DMS53 treated with DMSO at 0.1 percent for 48 hours (cell line): ENCODE measurements at regions not wholly inside any gene's neighbourhood (a gene's known extent, or its start where the extent isn't known, plus 50 kb on each side); places are given as distances from the start of the nearest gene placed in this dataset.

ENCODE experiments used
- DNase-seq: peaks from one replicate; lab custom pipeline; 2025; ENCODE audit not compliant: unreplicated experiment; lab: John Stamatoyannopoulos, UW

DNA sequence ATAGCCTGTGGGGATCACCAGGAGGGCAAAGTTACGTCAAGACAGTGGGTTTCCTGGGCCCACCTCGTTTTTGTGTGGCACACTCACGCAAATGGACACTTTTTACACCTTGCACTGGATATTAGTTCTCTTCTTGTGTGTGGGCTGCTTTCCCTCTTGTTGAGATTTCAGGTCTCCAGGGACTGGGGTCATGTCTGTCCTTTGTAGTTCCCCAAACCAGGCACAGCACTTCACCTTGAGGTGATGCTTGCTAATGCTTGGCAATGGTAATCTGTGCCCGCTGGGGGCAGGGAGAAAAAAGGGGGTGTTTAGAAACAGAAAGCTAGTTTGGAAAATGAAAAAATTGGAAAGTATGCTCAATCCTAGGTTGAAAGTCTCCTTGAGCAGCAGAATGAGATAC, 195.3 kb downstream of the PTEN start:
- no peak for DNase-seq

DNA sequence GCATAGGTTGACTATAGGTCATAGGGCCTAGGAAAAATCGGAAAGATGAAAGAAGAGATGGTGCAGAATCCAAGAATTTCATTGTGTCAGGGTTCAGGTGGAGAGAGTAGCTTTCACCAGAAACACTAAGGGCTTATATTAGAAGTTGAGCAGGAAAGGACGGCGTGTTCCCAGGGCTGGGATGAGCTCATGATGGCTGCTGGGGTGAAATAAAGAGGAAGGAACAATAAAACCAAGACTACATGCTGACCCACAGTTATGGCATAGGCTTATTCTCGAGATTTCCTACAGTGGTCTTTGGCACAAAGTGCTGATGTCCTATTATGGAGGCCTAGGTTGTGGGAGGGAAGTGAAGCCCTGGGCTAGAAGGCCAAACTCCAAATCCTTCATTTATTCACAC, 195.8 kb downstream of the PTEN start:
- no peak for DNase-seq

DNA sequence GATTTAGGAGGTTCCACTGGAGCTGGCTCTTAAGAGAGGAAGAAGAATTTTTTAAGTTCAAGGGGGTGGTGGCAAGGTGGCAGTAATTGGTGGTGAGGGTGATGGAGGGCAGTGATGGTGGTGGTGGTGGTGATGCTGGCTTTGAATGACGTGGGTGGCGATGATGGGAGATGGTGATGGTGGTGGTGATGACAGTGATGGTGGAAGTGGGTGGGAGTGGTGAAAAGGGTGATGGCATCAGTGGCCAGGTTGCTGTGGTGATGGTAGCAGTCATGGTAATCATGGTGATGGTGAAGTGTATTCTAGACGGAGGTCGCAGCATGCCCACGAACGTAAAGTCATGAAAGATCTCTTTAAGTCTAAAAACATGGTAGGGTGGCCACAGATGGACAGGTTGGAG, 197.3 kb downstream of the PTEN start:
- no peak for DNase-seq

DNA sequence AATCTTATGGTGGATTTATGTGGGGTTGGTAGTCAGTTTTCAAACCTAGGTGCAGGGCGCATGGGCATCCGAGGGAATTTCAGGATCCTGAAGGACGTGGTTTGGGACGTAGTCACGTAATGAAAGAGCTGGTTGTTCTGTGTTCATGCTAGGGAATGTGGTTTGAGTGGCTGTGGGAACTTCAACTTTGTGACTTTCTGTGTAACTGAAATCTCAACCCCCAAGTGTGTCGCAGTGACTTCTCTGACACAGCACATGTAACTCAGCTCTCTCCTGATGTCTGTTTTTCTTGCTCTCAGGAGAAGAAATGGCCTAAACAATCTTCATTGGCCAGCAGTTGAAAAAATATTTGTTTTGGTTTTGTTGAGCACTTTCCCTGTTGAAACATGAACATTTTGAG, 199.0 kb downstream of the PTEN start:
- DNase-seq: no peak

DNA sequence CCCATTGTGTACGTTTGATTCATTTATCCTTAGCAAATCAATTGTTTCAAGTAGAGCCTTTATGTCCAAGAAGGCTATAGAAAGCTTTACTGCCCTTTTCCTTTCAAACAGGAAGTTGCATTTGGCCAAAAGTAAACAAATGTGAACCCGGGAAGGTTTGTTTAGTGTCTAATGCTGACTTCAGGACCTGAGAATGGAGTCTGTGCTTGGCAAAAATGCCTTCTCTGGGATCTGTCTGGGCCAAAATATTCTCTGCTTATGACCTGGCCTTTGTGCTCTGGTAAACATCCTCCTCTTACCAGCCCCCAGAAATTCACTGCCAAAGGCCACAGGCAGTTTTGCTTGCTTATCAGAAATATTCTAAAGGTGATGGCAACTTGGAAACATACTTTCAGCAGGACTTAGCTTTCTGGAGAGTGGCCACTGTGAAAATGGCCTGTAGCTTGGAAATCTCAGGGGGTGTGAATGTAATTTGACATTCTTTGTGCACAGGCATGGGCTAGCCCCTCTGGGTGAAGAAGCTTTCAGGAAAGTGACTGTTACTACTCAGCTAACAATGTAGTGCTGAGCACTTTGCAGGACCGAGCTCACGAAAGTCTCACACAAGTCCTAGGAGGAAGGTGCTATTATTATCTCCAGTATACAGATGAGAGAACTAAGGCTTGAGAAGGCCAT, 199.5 kb downstream of the PTEN start:
- DNase-seq: peak; percentile 35

DNA sequence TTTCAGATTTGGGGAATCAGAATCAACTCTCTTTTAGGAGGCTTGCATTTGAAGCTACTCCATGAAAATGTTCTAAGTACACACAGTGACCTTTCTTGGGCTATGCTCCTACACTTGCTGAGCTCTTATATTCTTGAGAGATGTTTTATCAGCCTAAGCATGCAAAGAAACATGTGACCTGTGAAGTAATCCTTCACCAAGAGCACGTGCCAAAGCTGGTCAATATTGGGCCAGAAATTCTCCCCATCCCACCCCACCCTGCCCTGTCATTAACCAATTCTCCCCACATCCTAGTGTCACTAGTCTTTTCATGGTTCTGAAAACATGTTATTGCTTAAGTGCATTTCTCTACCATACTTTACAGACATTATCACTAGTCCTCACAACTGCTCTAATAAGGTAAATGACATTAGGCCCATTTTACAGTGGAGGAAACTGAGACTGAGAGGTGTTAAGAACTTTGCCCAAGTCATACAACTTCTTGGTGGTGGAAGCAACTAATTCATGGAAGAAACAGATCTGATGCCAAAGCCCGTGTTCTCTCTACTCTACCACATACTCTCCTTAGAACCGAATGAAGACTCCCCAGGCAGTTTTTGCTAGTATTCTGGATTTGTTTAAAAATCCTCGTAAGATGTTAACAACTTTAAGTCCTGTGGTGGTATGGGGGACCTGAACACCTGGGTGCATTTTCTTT, 200.6 kb downstream of the PTEN start:
- DNase-seq: no peak

DNA sequence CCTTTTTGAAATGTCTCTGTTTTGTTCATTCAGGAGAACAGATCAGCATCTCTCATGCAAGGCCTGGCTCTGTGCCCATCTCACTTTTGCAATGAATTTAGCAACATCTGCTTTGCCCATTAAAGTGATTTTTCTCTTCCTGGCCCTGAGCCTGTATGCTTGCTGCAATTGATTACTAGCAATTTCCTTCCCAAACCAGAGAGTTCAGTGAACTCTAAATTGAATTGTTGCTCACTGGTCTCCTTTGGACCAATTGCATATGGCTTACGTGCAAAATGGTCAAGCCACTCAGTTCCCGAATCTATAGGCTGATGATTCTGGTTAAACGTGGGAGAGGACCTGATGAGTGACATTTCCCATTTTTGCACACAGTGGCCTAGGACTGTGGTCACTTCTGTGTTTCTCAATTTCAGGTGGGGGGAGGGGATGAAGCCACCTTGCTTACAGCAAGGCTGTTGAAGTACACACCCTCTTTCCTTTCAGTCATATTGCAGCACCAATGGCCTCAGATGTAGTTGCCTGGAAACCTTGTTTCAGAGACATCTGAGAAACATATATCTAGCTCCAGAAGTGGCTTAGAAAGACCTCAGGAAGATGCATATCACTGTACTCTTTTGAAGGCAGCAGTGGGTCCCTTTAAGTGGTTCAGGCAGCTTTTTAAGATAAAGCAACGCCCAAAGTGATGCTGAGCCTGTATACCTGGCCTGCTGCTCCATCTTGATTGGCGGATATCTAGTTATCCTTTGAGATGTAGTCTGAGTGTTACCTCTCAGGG, 201.4 kb downstream of the PTEN start:
- DNase-seq: no peak

DNA sequence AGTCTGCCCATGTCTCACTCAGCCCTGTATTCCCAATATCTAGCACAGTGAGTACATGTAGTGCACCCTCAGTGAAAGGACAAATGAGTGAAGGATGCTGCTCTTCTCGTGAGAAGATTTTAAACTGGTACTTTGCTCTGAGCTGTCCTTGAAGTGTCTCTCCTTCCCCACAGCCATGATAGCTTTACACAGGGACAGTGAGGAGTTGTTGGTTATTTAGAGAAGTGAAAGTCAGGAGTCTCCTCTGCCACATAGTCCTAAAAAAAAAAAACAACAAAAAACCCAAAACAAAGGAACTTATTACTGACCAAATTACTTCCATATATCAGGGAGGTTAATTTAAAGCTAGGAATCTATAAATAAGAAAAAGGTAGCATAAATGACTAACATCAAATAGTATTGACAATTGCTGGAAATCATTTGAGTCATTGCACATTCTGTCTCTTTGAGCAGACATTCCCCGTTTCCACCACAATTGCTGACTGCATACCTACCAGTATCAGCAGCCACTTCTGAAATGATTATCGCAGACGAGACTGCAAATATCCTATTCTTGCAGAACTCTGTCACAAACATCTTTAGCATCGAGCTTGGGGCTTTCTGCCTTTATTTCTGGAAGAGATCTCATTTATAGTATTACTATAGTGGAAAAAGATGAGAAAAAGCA, 202.1 kb downstream of the PTEN start:
- no peak for DNase-seq

DNA sequence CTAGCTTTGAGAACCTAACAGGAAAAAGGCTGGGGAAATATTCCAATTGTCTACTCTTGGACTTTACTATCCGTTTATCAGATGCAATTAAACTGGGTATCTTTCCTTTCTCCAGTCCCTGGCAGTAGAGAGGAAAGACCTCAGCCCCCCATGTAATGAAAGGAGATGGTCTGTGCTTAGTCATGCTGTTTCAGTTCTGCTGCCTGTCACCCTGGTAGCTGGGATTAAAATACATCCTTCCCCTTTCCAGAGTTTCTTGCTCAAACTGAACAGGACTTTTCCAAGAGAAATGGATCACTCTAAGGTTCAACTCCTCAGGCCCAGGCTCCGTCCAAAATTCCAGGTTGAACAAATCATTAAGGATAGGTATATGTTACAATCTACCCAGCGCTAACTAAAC, 202.9 kb downstream of the PTEN start:
- DNase-seq: no peak

DNA sequence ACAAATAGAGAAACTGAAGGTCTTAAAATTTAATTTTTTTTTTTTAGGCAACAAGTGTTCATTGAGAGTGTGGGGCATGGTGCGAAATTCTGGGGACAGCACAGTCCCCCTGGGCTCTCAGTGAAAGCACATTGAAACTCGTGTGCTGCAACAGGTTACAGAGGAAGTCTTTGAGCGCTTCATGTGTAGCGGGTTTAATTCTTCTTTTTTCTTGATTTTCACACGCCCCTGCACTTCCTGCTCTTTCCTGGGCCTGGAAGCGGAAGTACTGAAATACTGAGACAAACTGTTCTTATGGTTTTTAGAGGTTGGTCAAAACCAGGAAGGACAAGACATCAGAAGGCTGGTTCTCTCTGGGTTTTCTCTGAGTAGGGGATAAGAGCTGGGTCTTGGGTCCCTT, 203.5 kb downstream of the PTEN start:
- DNase-seq: no peak

DNA sequence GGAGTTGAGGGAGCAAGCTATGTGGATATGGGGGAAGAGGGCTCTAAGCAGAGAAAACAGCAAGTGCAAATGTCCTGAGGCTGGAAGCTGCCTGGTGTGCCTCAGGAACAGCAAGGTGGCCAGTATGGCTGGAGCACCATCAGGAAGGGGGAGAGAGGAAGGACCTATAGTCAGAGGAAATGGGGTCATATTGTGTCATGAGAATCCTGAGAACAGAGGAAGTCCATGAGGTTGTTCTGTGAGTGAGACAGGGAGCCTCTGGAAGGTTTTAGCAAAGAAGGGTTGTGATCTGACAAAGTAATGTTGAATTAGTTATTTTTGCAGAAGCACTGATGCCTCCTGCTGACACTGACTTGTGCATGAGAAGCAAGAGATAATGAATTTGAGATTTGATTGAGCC, 204.3 kb downstream of the PTEN start:
- DNase-seq: no peak

DNA sequence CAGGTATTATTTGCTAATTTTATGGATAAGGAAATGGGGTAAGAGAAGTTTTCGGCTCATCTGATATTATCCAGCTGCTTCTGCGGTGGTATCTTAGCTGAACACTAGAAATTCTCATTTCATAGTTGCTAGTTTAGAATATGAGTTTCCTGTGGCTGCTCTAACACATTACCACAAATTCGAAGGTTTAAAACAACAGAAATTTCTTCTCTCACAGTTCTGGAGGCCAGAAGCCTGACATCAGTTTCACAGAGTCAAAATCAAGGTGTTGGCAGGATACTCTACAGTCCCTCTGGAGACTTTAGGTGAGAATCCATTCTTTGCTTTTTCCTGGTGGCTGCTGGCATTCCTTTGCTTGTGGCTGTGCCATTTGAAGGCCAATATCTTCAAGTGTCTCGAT, 205.9 kb downstream of the PTEN start:
- no peak for DNase-seq

DNA sequence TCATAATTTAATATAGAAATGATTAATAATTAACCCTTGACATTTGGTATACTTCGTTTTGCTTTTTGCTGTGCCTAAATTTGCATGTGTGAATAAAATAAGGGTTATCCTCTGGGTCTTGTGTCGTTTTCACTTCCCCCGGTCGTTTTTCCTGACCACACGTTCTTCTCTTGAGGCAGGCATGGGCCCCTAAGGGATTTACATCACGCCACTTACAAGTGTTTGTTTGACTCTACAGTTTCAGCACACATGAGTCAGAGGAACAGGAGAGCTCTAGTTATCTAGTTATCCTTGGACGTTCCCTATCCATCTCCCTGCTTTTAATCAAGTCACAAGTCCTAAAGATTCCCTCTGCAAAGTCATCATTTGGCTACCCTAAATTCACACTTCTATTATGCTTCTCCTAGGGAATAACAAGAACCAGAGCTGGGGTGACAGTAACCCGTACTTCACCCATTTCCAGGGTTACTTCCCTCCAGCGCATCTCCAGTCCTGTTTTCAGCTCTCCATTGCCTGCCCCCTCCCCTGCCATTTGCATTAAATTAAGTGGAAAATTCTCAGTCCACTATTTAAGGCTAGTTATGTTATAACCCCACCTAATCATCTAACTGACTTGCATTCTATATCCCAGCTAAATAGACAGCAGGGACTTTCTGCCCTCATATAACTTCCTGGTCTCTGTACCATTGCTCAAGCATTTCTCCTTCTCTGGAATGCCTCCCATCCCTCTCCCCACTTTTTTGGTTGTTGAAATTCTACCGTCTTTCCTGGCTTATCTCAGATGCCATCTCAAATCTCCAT, 206.9 kb downstream of the PTEN start:
- DNase-seq: peak; percentile 89

DNA sequence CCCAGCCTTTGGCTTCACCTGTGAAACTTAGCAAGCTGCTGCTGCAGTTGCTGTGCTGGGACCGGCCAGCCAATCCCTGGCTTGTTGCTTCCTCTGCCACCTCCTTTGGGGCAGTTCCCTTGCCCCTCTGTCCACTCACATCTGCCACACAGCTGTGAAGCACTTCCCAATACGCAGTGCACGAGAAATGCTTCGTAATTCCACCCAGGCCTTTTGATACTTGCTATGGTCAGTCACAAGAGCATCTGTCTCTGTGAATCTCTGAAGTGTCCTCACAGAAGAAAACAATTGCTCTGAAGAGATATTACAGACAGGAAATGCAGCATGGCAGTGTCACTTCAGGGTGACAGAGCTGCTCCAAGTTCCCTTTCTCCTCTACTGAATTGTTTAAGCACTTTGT, 208.5 kb downstream of the PTEN start:
- peak; percentile 26 for DNase-seq

DNA sequence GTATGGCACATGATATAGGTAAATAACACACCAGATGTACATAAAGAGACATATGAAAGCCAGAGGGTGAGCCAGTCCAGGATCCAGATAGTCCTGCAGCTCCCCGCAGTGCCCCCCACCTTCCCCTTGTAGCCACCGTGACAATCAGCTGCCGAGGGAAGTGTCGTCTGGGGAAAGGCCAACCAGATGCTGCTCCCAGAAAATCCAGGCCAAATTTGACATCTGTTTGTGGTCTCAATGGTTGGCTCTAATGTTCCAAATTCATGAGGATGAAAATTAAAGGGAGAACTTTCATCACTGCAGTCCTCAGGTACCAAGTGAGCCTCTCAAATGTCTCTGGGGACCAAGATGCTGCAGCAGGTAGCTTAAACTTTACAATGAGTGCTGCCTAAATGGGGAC, 210.3 kb downstream of the PTEN start:
- DNase-seq: no peak

DNA sequence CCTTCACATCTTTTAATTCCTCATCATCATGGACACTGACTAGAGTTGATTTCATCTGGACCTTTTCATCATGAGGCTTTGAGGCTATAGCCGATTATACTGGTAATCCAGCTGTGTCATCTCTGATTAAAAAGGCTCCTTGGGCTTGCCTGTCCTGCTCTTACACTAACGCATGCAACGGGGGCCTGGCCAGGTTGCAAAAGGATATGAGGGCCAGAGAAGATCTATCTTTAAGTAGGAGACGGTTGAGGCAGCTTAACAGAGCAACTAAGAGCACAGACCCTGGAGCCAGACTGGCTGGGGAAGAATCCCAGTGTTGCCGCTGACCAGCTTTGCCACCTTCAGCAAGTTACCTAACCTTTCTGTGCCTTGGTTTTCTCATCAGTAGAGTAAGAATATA, 211.5 kb downstream of the PTEN start:
- no peak for DNase-seq

DNA sequence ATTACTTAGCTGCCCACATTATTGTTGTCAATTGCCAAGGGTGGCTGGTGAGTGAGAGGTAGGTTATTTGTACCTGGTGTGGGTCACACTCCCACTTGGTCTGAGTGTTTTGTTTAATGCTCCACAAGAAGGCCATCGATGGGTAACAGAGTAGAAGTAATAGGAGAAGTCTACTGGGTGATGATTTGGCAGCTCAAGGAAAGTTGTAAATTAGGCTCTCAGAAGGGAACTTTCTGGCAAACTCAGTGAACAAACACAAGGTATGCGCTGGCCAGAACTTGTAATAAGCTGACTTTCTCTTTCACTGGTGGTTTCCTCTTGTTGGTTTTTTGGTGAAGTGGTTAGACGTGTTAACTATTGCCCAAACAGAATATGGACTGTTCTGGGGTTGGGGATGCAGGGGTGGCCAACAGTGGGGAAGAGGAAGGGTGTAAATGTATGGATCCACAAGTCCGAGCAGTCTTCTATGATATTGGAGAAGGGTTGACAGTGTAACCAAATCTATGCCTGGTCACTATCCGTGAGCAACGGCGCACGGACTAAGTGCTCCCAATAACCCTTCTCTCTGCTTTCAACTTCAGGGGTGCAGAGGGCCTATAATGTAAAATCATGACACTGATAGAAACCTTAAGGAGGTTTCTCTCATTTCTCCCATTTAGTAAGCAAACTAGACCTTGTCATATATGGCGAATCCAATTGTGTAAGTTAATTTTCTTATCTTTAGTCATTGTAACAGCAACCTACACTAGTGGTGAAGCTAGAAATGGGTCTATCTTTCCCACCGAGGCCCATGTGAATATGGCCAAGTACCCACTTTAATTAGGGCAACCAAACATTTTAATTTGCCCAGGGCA, 212.8 kb downstream of the PTEN start:
- no peak for DNase-seq

DNA sequence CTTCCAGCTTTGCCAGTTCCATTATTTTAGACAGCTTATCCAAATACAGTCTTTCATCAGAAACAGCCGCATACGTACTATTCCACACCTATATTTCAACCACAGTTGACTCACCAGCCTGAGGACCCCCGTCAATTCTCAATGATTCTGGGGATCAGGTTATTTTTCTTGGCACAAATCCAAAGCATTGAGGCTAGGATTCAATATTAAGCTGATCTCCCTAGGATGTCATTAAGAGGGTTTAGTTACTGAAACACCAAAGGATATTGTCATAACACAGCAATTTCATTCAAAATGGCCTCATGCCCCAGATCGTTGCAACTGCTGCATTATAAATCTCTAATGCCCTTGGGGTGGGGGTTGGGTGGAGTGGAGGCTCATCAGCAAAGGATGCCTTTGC, 214.6 kb downstream of the PTEN start:
- DNase-seq: no peak

DNA sequence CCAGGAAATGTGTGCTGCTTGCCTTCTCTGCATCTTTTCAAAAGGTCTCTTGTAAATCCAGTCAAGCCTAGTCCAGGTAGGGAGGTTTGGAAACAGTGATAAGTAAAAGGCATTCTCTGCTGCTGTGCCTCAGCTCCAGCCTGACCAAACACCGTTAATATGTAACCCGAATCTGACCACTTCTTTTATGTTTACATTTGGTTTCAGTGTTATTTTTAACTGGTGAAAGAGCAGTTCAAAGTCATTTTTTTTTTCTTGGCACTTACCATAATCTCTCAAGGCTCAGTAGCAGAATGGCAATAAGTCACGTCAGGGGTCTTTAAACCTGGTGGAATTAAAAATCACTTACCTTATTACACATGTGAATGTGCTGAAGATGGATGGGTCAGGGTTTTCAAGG, 216.8 kb downstream of the PTEN start:
- DNase-seq: peak; percentile 82

DNA sequence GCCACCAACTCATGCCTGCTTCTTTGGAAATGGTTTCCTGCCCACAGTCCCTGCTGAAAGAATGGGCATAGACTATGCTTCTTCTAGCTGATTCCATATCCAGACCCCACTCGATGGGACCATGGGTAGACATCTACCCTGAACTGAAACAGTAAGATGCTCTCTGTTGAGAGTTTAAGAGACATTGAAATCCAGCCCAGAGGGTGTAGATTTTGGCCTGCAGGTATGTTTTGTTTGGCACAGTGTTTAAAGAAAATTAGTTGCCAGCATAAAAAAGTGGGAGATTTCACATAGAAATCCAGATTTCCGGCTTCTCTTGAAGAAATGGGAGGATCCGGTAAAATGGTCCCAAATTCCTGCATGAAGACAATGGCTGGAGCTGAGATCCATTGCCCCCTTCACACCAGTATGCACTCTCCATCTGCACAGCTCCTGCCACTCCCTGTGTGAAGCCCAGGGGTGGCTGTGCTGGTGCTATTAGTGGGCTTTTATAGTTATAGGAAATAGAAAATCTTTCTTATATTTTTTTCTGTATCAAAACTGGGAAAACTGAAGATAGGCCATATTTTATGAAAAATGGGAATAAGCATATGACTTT, 218.1 kb downstream of the PTEN start:
- no peak for DNase-seq
